Epithelial cell of proximal tubule (primary cell): ENCODE measurements at regions not wholly inside any gene's neighbourhood (a gene's known extent, or its start where the extent isn't known, plus 50 kb on each side); places are given as distances from the start of the nearest gene placed in this dataset.

ENCODE experiments used
- DNase-seq: peaks from one replicate; pipeline ENCODE4 v3.0.0-alpha.2; 2011; ENCODE audit warnings: low read depth
- H3K4me3 ChIP-seq: 2 replicates; pipeline ENCODE4 v1.5.1; 2011; ENCODE audit warnings: low read depth, mild to moderate bottlenecking, low read length
- CTCF ChIP-seq: conservative IDR thresholded peaks from 2 replicates; pipeline ENCODE4 v1.5.1; 2012; ENCODE audit warnings: low read depth, mild to moderate bottlenecking, low read length

DNA sequence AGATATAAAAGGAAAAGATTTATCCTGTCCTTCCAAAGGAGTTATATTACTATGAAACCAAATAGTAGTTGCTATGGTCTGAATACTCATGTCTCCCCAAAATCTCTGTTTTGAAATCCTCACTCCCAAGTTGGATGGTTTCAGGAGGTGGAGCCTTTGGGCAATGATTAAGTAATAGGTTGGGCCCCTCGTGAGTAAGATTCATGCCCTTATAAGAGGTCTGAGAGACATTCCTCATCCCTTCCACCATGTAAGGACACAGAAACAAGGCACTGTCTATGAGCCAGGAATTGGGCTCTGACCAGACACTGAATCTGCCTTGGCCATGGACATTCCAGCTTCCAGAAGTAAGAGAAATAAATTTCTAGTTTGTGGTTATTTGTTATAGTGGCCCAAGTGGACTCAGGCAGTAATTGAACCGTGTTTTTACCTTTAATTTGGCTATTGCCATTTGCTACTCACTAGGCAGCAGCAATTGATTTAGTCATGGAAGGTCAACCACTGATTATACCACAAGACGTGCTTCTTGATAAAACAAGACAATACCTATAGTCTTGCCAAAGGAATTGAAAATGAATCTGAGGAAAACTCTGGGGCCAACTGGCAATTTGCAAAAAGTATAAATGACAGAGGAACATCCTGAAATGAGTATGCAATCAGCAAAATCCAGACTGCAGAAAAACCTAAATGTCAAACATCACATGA is 717.4 kb upstream of the SPRY2 start:
- H3K4me3 ChIP-seq = no peak overlapping the region
- no peak for TF ChIP-seq CTCF
- no peak for DNase-seq

- no peak for DNase-seq
- peak; percentile 21 for TF ChIP-seq CTCF
- H3K4me3 ChIP-seq = no peak overlapping the region
These were observed 710.9 kb upstream of the SPRY2 start for GRCh38 chr13:81051873-81052272.

DNA sequence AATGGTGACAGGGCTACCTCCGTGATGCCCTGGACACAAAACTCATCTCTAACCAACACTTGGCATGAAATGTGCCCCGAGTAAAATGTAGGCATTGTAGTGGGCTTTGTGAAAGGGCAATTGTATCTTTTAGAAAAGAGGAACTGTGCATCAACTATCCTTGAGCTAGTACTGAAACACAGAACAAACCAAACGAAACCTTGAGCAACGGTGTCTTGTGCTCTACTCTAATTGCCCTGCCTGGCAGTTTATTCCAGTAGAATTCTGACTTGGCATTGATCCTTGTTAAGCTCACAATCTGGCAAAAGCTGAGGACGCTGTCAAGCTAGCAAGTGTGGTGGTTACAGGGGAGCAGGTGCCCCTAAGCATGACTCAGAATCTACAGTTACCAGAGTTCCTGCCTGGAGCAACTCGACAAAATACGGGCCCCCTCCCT is 707.1 kb upstream of the SPRY2 start:
- no peak for DNase-seq
- no peak overlapping the region for H3K4me3 ChIP-seq
- no peak for TF ChIP-seq CTCF

- TF ChIP-seq CTCF = no peak
- no peak for DNase-seq
- no peak overlapping the region for H3K4me3 ChIP-seq
These were observed 700.8 kb upstream of the SPRY2 start for GRCh38 chr13:81041761-81042160.

GRCh38 chr13:81031996-81032395 is 691.1 kb upstream of the SPRY2 start:
- H3K4me3 ChIP-seq = no peak overlapping the region
- DNase-seq = no peak
- TF ChIP-seq CTCF = no peak

DNA sequence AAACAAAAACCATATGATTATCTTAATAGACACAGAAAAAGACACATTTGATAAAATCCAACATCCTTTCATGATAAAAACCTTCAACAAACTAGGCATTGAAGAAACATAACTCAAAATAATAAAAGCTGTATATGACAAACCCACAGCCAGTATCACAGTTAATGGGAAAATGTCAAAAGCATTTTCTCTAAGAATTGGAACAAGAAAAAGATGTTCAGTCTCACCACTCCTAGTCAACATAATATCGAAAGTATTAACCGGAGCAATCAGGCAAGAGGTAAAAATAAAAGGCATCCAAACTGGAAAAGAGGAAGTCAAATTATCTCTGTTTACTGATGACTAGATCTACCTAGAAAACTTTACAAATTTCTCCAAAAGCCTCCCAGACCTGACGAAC is 684.2 kb upstream of the SPRY2 start:
- H3K4me3 ChIP-seq = no peak overlapping the region
- no peak for DNase-seq
- no peak for TF ChIP-seq CTCF

- H3K4me3 ChIP-seq = no peak overlapping the region
- TF ChIP-seq CTCF = no peak
- DNase-seq = no peak
These were observed 680.4 kb upstream of the SPRY2 start for GRCh38 chr13:81021284-81021840.
